K562 (cell line): ENCODE measurements at regions not wholly inside any gene's neighbourhood (a gene's known extent, or its start where the extent isn't known, plus 50 kb on each side); places are given as distances from the start of the nearest gene placed in this dataset.

Experiments
- ATAC-seq: fragments of 200-7000 bp; cut with Tn5 transposase; 3 replicates; pipeline ENCODE4 v1.9.1; 2020; ENCODE audit warnings: moderate library complexity
- BruUV-seq: library from RNA; stranded (reverse); fragments of 400-500 nt; replicated peaks from 2 replicates; lab custom pipeline; 2021; lab: Mats Ljungman, UMichigan
- CTCF ChIA-PET: fragments of 300-600 bp; formaldehyde crosslinking; extraction: SDS; loops from one replicate; lab custom pipeline; 2021; ENCODE audit warnings: low intra/inter-chr PET ratio; lab: Yijun Ruan, JAX
- POLR2A ChIA-PET: fragments of 300-600, 350-650 bp; sonication (Branson Sonifier 250); formaldehyde crosslinking; extraction: SDS; loops from one replicate; lab custom pipeline; 2021; ENCODE audit warnings: antibody characterized with exemption, inconsistent platforms; lab: Yijun Ruan, JAX
- DNase-seq, 4 experiments: peaks; one replicate each; pipeline versions ENCODE4 v3.0.0 to v3.0.0-alpha.2; 2011 to 2018; ENCODE audit warnings: low spot score in 3 of 4, mixed read lengths in 3 of 4; ENCODE audit errors: extremely low read depth in 1 of 4
- FAIRE-seq: peaks from 2 replicates; lab custom pipeline; 2011; peaks lifted over from hg19 to GRCh38; lab: Jason Lieb, UNC
- H2AFZ ChIP-seq: 2 replicates; pipeline ENCODE4 v1.6.0; 2011; ENCODE audit warnings: low read depth, low read length, control low read depth, inconsistent platforms
- H3K27ac ChIP-seq: fragments of 200-600 bp; 3 replicates; pipeline ENCODE4 v1.8.0; 2011; ENCODE audit warnings: low read depth, mild to moderate bottlenecking, control low read depth, inconsistent platforms, low read length, moderate library complexity, mixed read lengths; ENCODE audit errors: extremely low read depth
- H3K27me3 ChIP-seq, 2 experiments: fragments of 300-600 bp in 1 of 2; 2 replicates in 1 of 2; 3 replicates in 1 of 2; pipeline versions ENCODE4 v1.6.0 to v1.8.0; 2011; ENCODE audit warnings: inconsistent platforms in 2 of 2, low read length in 2 of 2, mild to moderate bottlenecking in 1 of 2, mixed read lengths in 1 of 2, moderate library complexity in 1 of 2; ENCODE audit not compliant: control insufficient read depth in 2 of 2, insufficient read depth in 2 of 2
- H3K36me3 ChIP-seq: fragments of 300-600 bp; 3 replicates; pipeline ENCODE4 v1.8.0; 2011; ENCODE audit warnings: mild to moderate bottlenecking, low read length, inconsistent platforms; ENCODE audit not compliant: control insufficient read depth, insufficient read depth
- H3K4me1 ChIP-seq, 2 experiments: fragments of 200-600 bp in 1 of 2; replicated peaks in 1 of 2; 2 replicates in 1 of 2; 3 replicates in 1 of 2; pipeline versions ENCODE4 v1.5.1 to v1.8.0; 2011; ENCODE audit warnings: inconsistent platforms in 2 of 2, low read length in 2 of 2, mild to moderate bottlenecking in 1 of 2, mixed read lengths in 1 of 2, moderate library complexity in 1 of 2; ENCODE audit not compliant: control insufficient read depth in 2 of 2, insufficient read depth in 2 of 2
- H3K4me2 ChIP-seq: 2 replicates; pipeline ENCODE4 v1.6.1; 2011; ENCODE audit warnings: low read length, control low read depth, inconsistent platforms, mixed read lengths; ENCODE audit not compliant: insufficient read depth
- H3K4me3 ChIP-seq: fragments of 200-600 bp; sonication (generic), shearing (Covaris generic); 2 replicates; pipeline ENCODE4 v1.5.1; 2016; ENCODE audit warnings: control low read depth, inconsistent platforms
- H3K79me2 ChIP-seq: fragments of 200-600 bp; 3 replicates; pipeline ENCODE4 v1.8.0; 2011; ENCODE audit warnings: low read length, inconsistent platforms; ENCODE audit not compliant: control insufficient read depth, insufficient read depth
- H3K9ac ChIP-seq, 2 experiments: 2 replicates each; pipeline versions ENCODE4 v1.6.0 to v1.6.1; 2011; ENCODE audit warnings: low read depth in 2 of 2, low read length in 2 of 2, control low read depth in 1 of 2, inconsistent platforms in 1 of 2, mild to moderate bottlenecking in 1 of 2, mixed read lengths in 1 of 2; ENCODE audit not compliant: insufficient read depth in 1 of 2
- H3K9me1 ChIP-seq: one replicate; pipeline ENCODE4 v1.6.0; 2011; ENCODE audit warnings: inconsistent platforms, mild to moderate bottlenecking, low read length, moderate library complexity; ENCODE audit not compliant: control insufficient read depth, insufficient read depth
- H3K9me3 ChIP-seq: replicated peaks from 2 replicates; pipeline ENCODE4 v1.5.1; 2011; ENCODE audit warnings: low read depth, low read length, inconsistent platforms; ENCODE audit not compliant: control insufficient read depth, insufficient read depth
- H4K20me1 ChIP-seq: replicated peaks from 2 replicates; pipeline ENCODE4 v1.6.1; 2011; ENCODE audit warnings: low read length, inconsistent platforms, mixed read lengths; ENCODE audit not compliant: control insufficient read depth, insufficient read depth
- ARHGAP35 ChIP-seq: fragments of 450-650 bp; IDR thresholded peaks from 2 replicates; pipeline ENCODE4 v1.6.1; 2018; ENCODE audit not compliant: partially characterized antibody
- ARID2 ChIP-seq: fragments of 450-650 bp; IDR thresholded peaks from 2 replicates; pipeline ENCODE4 v1.6.1; 2017; ENCODE audit warnings: antibody characterized with exemption, mild to moderate bottlenecking
- CBX2 ChIP-seq: fragments of 200-600 bp; sonication (generic); IDR thresholded peaks from one replicate; pipeline ENCODE4 v1.6.1; 2012; ENCODE audit warnings: mild to moderate bottlenecking, low read length, inconsistent platforms; ENCODE audit not compliant: insufficient read depth, poor library complexity, severe bottlenecking
- KDM5B ChIP-seq: fragments of 200-600 bp; sonication (generic); IDR thresholded peaks from 2 replicates; pipeline ENCODE4 v1.6.1; 2012; ENCODE audit warnings: low read depth, mild to moderate bottlenecking, moderate library complexity, low read length, control low read depth, inconsistent platforms; ENCODE audit not compliant: insufficient replicate concordance
- LARP7 ChIP-seq: fragments of 450-650 bp; IDR thresholded peaks from 2 replicates; pipeline ENCODE4 v1.6.1; 2016
- MTA2 ChIP-seq: fragments of 450-650 bp; IDR thresholded peaks from 2 replicates; pipeline ENCODE4 v1.6.1; 2016; ENCODE audit warnings: low read depth
- RBM25 ChIP-seq: fragments of 200-400 bp; formaldehyde crosslinking; IDR thresholded peaks from 2 replicates; pipeline ENCODE4 v1.6.1; 2018; ENCODE audit warnings: low read length, low read depth, moderate library complexity; ENCODE audit not compliant: severe bottlenecking
- RBM34 ChIP-seq: fragments of 200-400 bp; formaldehyde crosslinking; IDR thresholded peaks from 2 replicates; pipeline ENCODE4 v1.6.1; 2018; ENCODE audit warnings: low read length, borderline replicate concordance; ENCODE audit not compliant: insufficient read depth
- SLC30A9 ChIP-seq: fragments of 250-450 bp; sonication (Bioruptor Pico); IDR thresholded peaks from 2 replicates; pipeline ENCODE4 v1.8.0; 2022; ENCODE audit warnings: mild to moderate bottlenecking, moderate library complexity
- TAL1 ChIP-seq: fragments of 450-650 bp; IDR thresholded peaks from 2 replicates; pipeline ENCODE4 v1.6.1; 2016; ENCODE audit warnings: mild to moderate bottlenecking
- TGIF2 ChIP-seq: sonication (generic); formaldehyde crosslinking; IDR thresholded peaks from 2 replicates; pipeline ENCODE4 v1.8.1; 2022; ENCODE audit warnings: mild to moderate bottlenecking, missing genetic modification reagents, moderate library complexity
- THRAP3 ChIP-seq: fragments of 450-650 bp; IDR thresholded peaks from 2 replicates; pipeline ENCODE4 v1.6.1; 2016; ENCODE audit warnings: mild to moderate bottlenecking, inconsistent platforms, borderline replicate concordance
- ZBED1 ChIP-seq: IDR thresholded peaks from 2 replicates; pipeline ENCODE4 v1.6.1; 2014
- ZC3H8 ChIP-seq: fragments of 450-650 bp; IDR thresholded peaks from 2 replicates; pipeline ENCODE4 v1.6.1; 2017
- ZNF124 ChIP-seq: sonication (generic); formaldehyde crosslinking; IDR thresholded peaks from 2 replicates; pipeline ENCODE4 v1.8.1; 2022; ENCODE audit warnings: missing genetic modification reagents
- ZNF609 ChIP-seq: sonication (generic); formaldehyde crosslinking; IDR thresholded peaks from 2 replicates; pipeline ENCODE4 v1.8.1; 2023; ENCODE audit warnings: missing genetic modification reagents, mild to moderate bottlenecking, borderline replicate concordance
- WGBS: fragments of 100-300 bp; shearing (Covaris generic); methylation state at CpG from one replicate; pipeline ENCODE4 v1.1.6; 2016; ENCODE audit warnings: low coverage, mixed read lengths; ENCODE audit not compliant: insufficient coverage; ENCODE audit errors: missing lambda C conversion rate; 5-methylcytosine and 5-hydroxymethylcytosine counted together
- in situ Hi-C: fragments of 300-500 bp; cut with MboI; formaldehyde crosslinking; loops from 4 replicates; pipeline ENCODE4 v1.15.0; 2018; ENCODE audit warnings: inconsistent platforms, mixed read lengths
- intact Hi-C: fragments of 100-400 bp; cut with micrococcal nuclease; formaldehyde crosslinking; loops from 2 replicates; pipeline ENCODE4 v1.14.2; 2022

- no TSS peak for BruUV-seq
- no peak overlapping the region for H3K27ac ChIP-seq
- no peak overlapping the region for H2AFZ ChIP-seq
- no peak for ATAC-seq
- in situ Hi-C loops = no loop called here
- DNase-seq = no peak
- POLR2A ChIA-PET = interaction anchor here (0.6 kb wide), 1 partner anchor 93 kb away, joined by 3 read pairs; no protein-coding TSS in a partner anchor
- no peak for TF ChIP-seq THRAP3
- TF ChIP-seq ARHGAP35 = no peak
- TF ChIP-seq ZBED1 = no peak
- no peak for TF ChIP-seq MTA2
- TF ChIP-seq TAL1 = no peak
- TF ChIP-seq LARP7 = no peak
- no peak for TF ChIP-seq CBX2
- no peak for TF ChIP-seq ZNF124
- no peak for TF ChIP-seq RBM34
- no peak for TF ChIP-seq RBM25
- TF ChIP-seq TGIF2 = no peak
- TF ChIP-seq ZC3H8 = no peak
- no peak for TF ChIP-seq SLC30A9 (CRISPR knock-in tag)
- no peak for TF ChIP-seq ZNF609 (CRISPR knock-in tag)
- no peak for TF ChIP-seq KDM5B
- TF ChIP-seq ARID2 = no peak
- no peaks in the 10 kb centered on the region for H3K9me1 ChIP-seq
- H3K36me3 ChIP-seq = no peaks in the 10 kb centered on the region
- intact Hi-C loops = loop anchor here (5.0 to 10.0 kb wide), 3 partner anchors 702 to 1140 kb away; no protein-coding TSS in a partner anchor
- no peaks in the 10 kb centered on the region for H3K9me3 ChIP-seq
- WGBS = 0% methylated on average over 3 of the region's 3 CpGs
- H3K4me1 ChIP-seq = no peaks in the 10 kb centered on the region
- no peak overlapping the region for H3K4me3 ChIP-seq
- no peaks in the 10 kb centered on the region for H3K79me2 ChIP-seq
- no peak overlapping the region for H3K4me2 ChIP-seq
- no peak overlapping the region for H3K9ac ChIP-seq
- H3K27me3 ChIP-seq = no peaks in the 10 kb centered on the region
- FAIRE-seq = no peak
- CTCF ChIA-PET = no interaction called here
- H4K20me1 ChIP-seq = no peaks in the 10 kb centered on the region
These were observed 274.3 kb upstream of the FAR2 start for GRCh38 chr12:28874758-28875157.
